ENCODE measurements at regions not wholly inside any gene's neighbourhood (a gene's known extent, or its start where the extent isn't known, plus 50 kb on each side); places are given as distances from the start of the nearest gene placed in this dataset.

- no peak for DNase-seq
These were observed 165.7 kb upstream of the C1orf21 start for GRCh38 chr1:184221087-184221486.

GRCh38 chr1:184222652-184223052, 164.2 kb upstream of the C1orf21 start:
- DNase-seq, result peak; percentile 35

GRCh38 chr1:184223216-184223615, 163.6 kb upstream of the C1orf21 start:
- no peak for DNase-seq

GRCh38 chr1:184225283-184226099, 161.3 kb upstream of the C1orf21 start:
- DNase-seq, result no peak

GRCh38 chr1:184226100-184226487, 160.7 kb upstream of the C1orf21 start:
- DNase-seq, result no peak

- no peak for DNase-seq
These were observed 158.3 kb upstream of the C1orf21 start for GRCh38 chr1:184228558-184228957.

- DNase-seq, result no peak
These were observed 149.2 kb upstream of the C1orf21 start for GRCh38 chr1:184237588-184237987.

GRCh38 chr1:184241446-184241845, 145.4 kb upstream of the C1orf21 start:
- DNase-seq, result no peak

GRCh38 chr1:184242507-184242943, 144.3 kb upstream of the C1orf21 start:
- DNase-seq, result peak; percentile 26

- DNase-seq, result no peak
These were observed 141.9 kb upstream of the C1orf21 start for GRCh38 chr1:184244962-184245361.

GRCh38 chr1:184247671-184248070, 139.2 kb upstream of the C1orf21 start:
- DNase-seq, result no peak

- DNase-seq, result no peak
These were observed 132.9 kb upstream of the C1orf21 start for GRCh38 chr1:184253921-184254320.

- DNase-seq, result no peak
These were observed 132.0 kb upstream of the C1orf21 start for GRCh38 chr1:184254849-184255248.

GRCh38 chr1:184255560-184255959, 131.3 kb upstream of the C1orf21 start:
- no peak for DNase-seq

- no peak for DNase-seq
These were observed 129.0 kb upstream of the C1orf21 start for GRCh38 chr1:184257873-184258272.

GRCh38 chr1:184258525-184258924, 128.3 kb upstream of the C1orf21 start:
- no peak for DNase-seq

- no peak for DNase-seq
These were observed 126.4 kb upstream of the C1orf21 start for GRCh38 chr1:184260382-184260781.

GRCh38 chr1:184262109-184262508, 124.7 kb upstream of the C1orf21 start:
- no peak for DNase-seq

- no peak for DNase-seq
These were observed 119.1 kb upstream of the C1orf21 start for GRCh38 chr1:184267747-184268146.

GRCh38 chr1:184270556-184270955, 116.3 kb upstream of the C1orf21 start:
- no peak for DNase-seq

GRCh38 chr1:184272175-184272866, 114.5 kb upstream of the C1orf21 start:
- DNase-seq, result peak; percentile 78

GRCh38 chr1:184276416-184276815, 110.4 kb upstream of the C1orf21 start:
- DNase-seq, result no peak

- no peak for DNase-seq
These were observed 106.8 kb upstream of the C1orf21 start for GRCh38 chr1:184279911-184280458.

GRCh38 chr1:184283999-184284398, 102.8 kb upstream of the C1orf21 start:
- DNase-seq, result no peak

Measured in NCI-H146 (cell line).